CD4-positive, alpha-beta T cell treated with Interleukin-17A for 4 hours (primary cell): ENCODE measurements at regions not wholly inside any gene's neighbourhood (a gene's known extent, or its start where the extent isn't known, plus 50 kb on each side); places are given as distances from the start of the nearest gene placed in this dataset.
A peak's percentile ranks its signal among the peaks of the same experiment; 100 is the strongest.

Experiments used
- DNase-seq: peaks from one replicate; pipeline ENCODE4 v3.0.0-alpha.2; 2020; ENCODE audit warnings: mixed read lengths

- no peak for DNase-seq
These were observed 131.9 kb upstream of the CPM start for GRCh38 chr12:69064734-69065443.

GRCh38 chr12:69065775-69066174, 132.8 kb upstream of the CPM start:
- DNase-seq = no peak

- no peak for DNase-seq
These were observed 133.8 kb upstream of the CPM start for GRCh38 chr12:69066492-69067373.

GRCh38 chr12:69067713-69068112, 134.7 kb upstream of the CPM start:
- DNase-seq = no peak

- no peak for DNase-seq
These were observed 135.5 kb upstream of the CPM start for GRCh38 chr12:69068448-69068847.

GRCh38 chr12:69069479-69069878, 136.5 kb upstream of the CPM start:
- DNase-seq = no peak

- peak; percentile 56 for DNase-seq
These were observed 137.5 kb upstream of the CPM start for GRCh38 chr12:69070319-69071090.

- DNase-seq = no peak
These were observed 138.1 kb upstream of the CPM start for GRCh38 chr12:69071091-69071370.

- no peak for DNase-seq
These were observed 140.1 kb upstream of the CPM start for GRCh38 chr12:69073035-69073434.

- no peak for DNase-seq
These were observed 141.8 kb upstream of the CPM start for GRCh38 chr12:69074556-69075349.

- DNase-seq = no peak
These were observed 150.7 kb upstream of the CPM start for GRCh38 chr12:69083689-69084088.

- DNase-seq = no peak
These were observed 151.9 kb upstream of the CPM start for GRCh38 chr12:69084816-69085378.

GRCh38 chr12:69085852-69086251, 152.9 kb upstream of the CPM start:
- no peak for DNase-seq

- DNase-seq = no peak
These were observed 151.4 kb upstream of the CPSF6 start for GRCh38 chr12:69087986-69088385.

- DNase-seq = no peak
These were observed 148.6 kb upstream of the CPSF6 start for GRCh38 chr12:69090722-69091121.

GRCh38 chr12:69091442-69092017, 147.8 kb upstream of the CPSF6 start:
- DNase-seq = no peak

GRCh38 chr12:69092137-69092536, 147.2 kb upstream of the CPSF6 start:
- no peak for DNase-seq

- no peak for DNase-seq
These were observed 144.7 kb upstream of the CPSF6 start for GRCh38 chr12:69094606-69095216.

GRCh38 chr12:69095765-69096477, 143.4 kb upstream of the CPSF6 start:
- DNase-seq = no peak

- DNase-seq = no peak
These were observed 142.6 kb upstream of the CPSF6 start for GRCh38 chr12:69096669-69097335.
